ENCODE measurements at regions not wholly inside any gene's neighbourhood (a gene's known extent, or its start where the extent isn't known, plus 50 kb on each side); places are given as distances from the start of the nearest gene placed in this dataset.

GRCh38 chr11:28860893-28861292 is 752.7 kb downstream of the METTL15 start:
- intact Hi-C loops (cut with micrococcal nuclease) = no loop called here
- H3K27me3 Mint-ChIP-seq = no peaks in the 10 kb centered on the region
- POLR2A ChIA-PET = no interaction called here
- peaks cover 16% of the 10 kb centered on the region for H3K9me3 Mint-ChIP-seq
- TF ChIP-seq CTCF (IDR thresholded peaks at IDR 0.05) = no peak
- no peak overlapping the region for H3K4me3 Mint-ChIP-seq
- CTCF ChIA-PET = no interaction called here
- H3K36me3 Mint-ChIP-seq (ENCODE audit: low read depth) = no peaks in the 10 kb centered on the region
- no peak for DNase-seq
- no peak overlapping the region for H3K27ac Mint-ChIP-seq
- H3K4me1 Mint-ChIP-seq (ENCODE audit: low read depth) = no peaks in the 10 kb centered on the region
- ATAC-seq = no peak

- no peak for TF ChIP-seq CTCF (IDR thresholded peaks at IDR 0.05)
- Mint-ChIP-seq H3K9me3 (peaks cover 12% of the 10 kb centered on the region), H3K4me1 (ENCODE audit: low read depth) (no peaks in the 10 kb centered on the region), H3K4me3 (no peak overlapping the region), H3K36me3 (ENCODE audit: low read depth) (no peaks in the 10 kb centered on the region), H3K27ac (no peak overlapping the region), H3K27me3 (no peaks in the 10 kb centered on the region)
- POLR2A ChIA-PET = no interaction called here
- DNase-seq (no peak), ATAC-seq (no peak)
- CTCF ChIA-PET = no interaction called here
- intact Hi-C loops (cut with micrococcal nuclease) = no loop called here
These were observed 749.9 kb downstream of the METTL15 start for GRCh38 chr11:28858076-28858475.

GRCh38 chr11:28849053-28849452 is 740.9 kb downstream of the METTL15 start:
- H3K27ac Mint-ChIP-seq = no peak overlapping the region

GRCh38 chr11:28842716-28843115 is 734.5 kb downstream of the METTL15 start:
- Mint-ChIP-seq H3K4me1 (ENCODE audit: low read depth) (no peaks in the 10 kb centered on the region), H3K27ac (no peak overlapping the region), H3K4me3 (no peak overlapping the region), H3K27me3 (no peaks in the 10 kb centered on the region), H3K36me3 (ENCODE audit: low read depth) (no peaks in the 10 kb centered on the region), H3K9me3 (peaks cover 1% of the 10 kb centered on the region)
- ChIA-PET POLR2A (no interaction called here), CTCF (no interaction called here)
- ATAC-seq = no peak
- intact Hi-C loops (cut with micrococcal nuclease) = no loop called here
- no peak for TF ChIP-seq CTCF (IDR thresholded peaks at IDR 0.05)
- DNase-seq = no peak

More at GRCh38 chr11:28849053-28849452, 740.9 kb downstream of the METTL15 start:
- Mint-ChIP-seq H3K4me1 (ENCODE audit: low read depth) (no peaks in the 10 kb centered on the region), H3K36me3 (ENCODE audit: low read depth) (no peaks in the 10 kb centered on the region), H3K9me3 (peaks cover 15% of the 10 kb centered on the region), H3K27me3 (no peaks in the 10 kb centered on the region), H3K4me3 (no peak overlapping the region)
- ATAC-seq = no peak
- POLR2A ChIA-PET = no interaction called here
- DNase-seq = no peak
- CTCF ChIA-PET = no interaction called here
- no peak for TF ChIP-seq CTCF (IDR thresholded peaks at IDR 0.05)
- intact Hi-C loops (cut with micrococcal nuclease) = no loop called here

GRCh38 chr11:28838741-28839140 is 730.6 kb downstream of the METTL15 start:
- no peaks in the 10 kb centered on the region for H3K27me3 Mint-ChIP-seq

More at GRCh38 chr11:28838741-28839140, 730.6 kb downstream of the METTL15 start:
- ChIA-PET CTCF (no interaction called here), POLR2A (no interaction called here)
- Mint-ChIP-seq H3K36me3 (ENCODE audit: low read depth) (no peaks in the 10 kb centered on the region), H3K4me1 (ENCODE audit: low read depth) (no peaks in the 10 kb centered on the region), H3K4me3 (no peak overlapping the region), H3K9me3 (no peaks in the 10 kb centered on the region), H3K27ac (no peak overlapping the region)
- DNase-seq (no peak), ATAC-seq (no peak)
- TF ChIP-seq CTCF (IDR thresholded peaks at IDR 0.05) = no peak
- intact Hi-C loops (cut with micrococcal nuclease) = no loop called here

Measured in activated CD8-positive, alpha-beta T cell treated with anti-CD3 and anti-CD28 coated beads for 36 hours (primary cell).